ENCODE measurements at regions not wholly inside any gene's neighbourhood (a gene's known extent, or its start where the extent isn't known, plus 50 kb on each side); places are given as distances from the start of the nearest gene placed in this dataset.

DNA sequence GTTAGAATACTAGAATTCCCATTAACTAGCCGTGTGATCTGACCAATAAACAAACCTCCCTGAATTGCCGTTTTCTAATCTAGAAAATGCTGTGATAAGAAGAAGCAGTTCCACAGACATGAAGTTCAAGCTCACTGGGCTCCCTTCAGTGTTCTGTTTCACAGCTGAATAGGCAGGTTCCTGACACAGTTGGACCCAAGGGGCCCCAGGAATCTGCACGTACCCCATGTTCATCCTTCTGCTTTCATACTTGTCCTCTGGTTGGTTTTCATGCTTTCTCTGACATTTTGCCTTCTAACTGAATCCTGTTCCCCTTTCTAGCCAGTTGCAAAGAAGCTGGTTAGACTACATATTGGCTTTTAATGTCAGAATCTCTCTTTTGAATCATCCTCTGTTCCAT, 374.1 kb upstream of the MAD2L1 start:
- Histone ChIP-seq H3K14ac (replicated peaks; ENCODE audit: low read depth, low read length) (no peak overlapping the region), H3K56ac (ENCODE audit: extremely low read depth, insufficient read depth, low read length) (no peak overlapping the region), H3K9ac (ENCODE audit: low read depth, low read length) (no peak overlapping the region), H3K79me1 (ENCODE audit: low read depth in 1 of 2, low read length in 2 of 2) (no peaks in the 10 kb centered on the region), H2AK9ac (replicated peaks; ENCODE audit: low read depth, low read length, poor library complexity) (no peak overlapping the region), H3K4me2 (ENCODE audit: low read depth, low read length) (no peak overlapping the region), H3K36me3 (ENCODE audit: control insufficient read depth, insufficient read depth, low read length) (no peaks in the 10 kb centered on the region), H4K91ac (ENCODE audit: insufficient read depth, low read depth, low read length) (no peak overlapping the region), H2BK15ac (ENCODE audit: low read depth, low read length) (no peak overlapping the region), H2AFZ (replicated peaks; ENCODE audit: low read length, poor library complexity) (no peak overlapping the region), H3K23ac (ENCODE audit: low read depth, low read length) (no peak overlapping the region), H4K8ac (ENCODE audit: low read depth in 2 of 2, low read length in 2 of 2) (no peak overlapping the region), H3K27ac (ENCODE audit: insufficient read depth, low read length) (no peak overlapping the region), H3K9me1 (ENCODE audit: insufficient read depth, low read length) (no peaks in the 10 kb centered on the region), H3K27me3 (ENCODE audit: control insufficient read depth, insufficient read depth, low read length) (no peaks in the 10 kb centered on the region), H4K20me1 (ENCODE audit: insufficient read depth, low read length) (no peaks in the 10 kb centered on the region), H2AK5ac (ENCODE audit: low read depth, low read length) (no peak overlapping the region), H4K5ac (ENCODE audit: low read depth, low read length) (no peak overlapping the region), H3K18ac (ENCODE audit: low read depth, low read length) (no peak overlapping the region), H2BK20ac (ENCODE audit: low read depth, low read length) (no peak overlapping the region), H3K9me3 (ENCODE audit: control insufficient read depth, insufficient read depth, low read length) (no peaks in the 10 kb centered on the region), H3K4me1 (ENCODE audit: control insufficient read depth, insufficient read depth, low read length) (no peaks in the 10 kb centered on the region), H3K4ac (ENCODE audit: low read depth, low read length) (no peak overlapping the region), H2BK5ac (ENCODE audit: low read depth, low read length, poor library complexity, severe bottlenecking) (no peak overlapping the region), H3K4me3 (ENCODE audit: insufficient read depth, low read depth, low read length) (no peak overlapping the region), H2BK120ac (ENCODE audit: low read depth, low read length) (no peak overlapping the region)
- intact Hi-C loops (cut with micrococcal nuclease) = no loop called here
- ChIA-PET POLR2A (ENCODE audit: unreplicated experiment) (no interaction called here), CTCF (no interaction called here)
- no CpG with 5 or more reads among the region's 3 CpGs for WGBS, 2 experiments (ENCODE audit: extremely low coverage in 2 of 2, insufficient read length in 1 of 2)
- in situ Hi-C loops (cut with MboI; ENCODE audit: low sequenced_read_pairs) = no loop called here
- no peak for DNase-seq
- no peak for ATAC-seq (ENCODE audit: low read depth)
- no peak for TF ChIP-seq FOS (IDR thresholded peaks at IDR 0.05; ENCODE audit: low read depth, low read length)
- TF ChIP-seq MXI1 (IDR thresholded peaks at IDR 0.05; ENCODE audit: borderline replicate concordance, low read depth, low read length) = no peak
- TF ChIP-seq ELK1 (IDR thresholded peaks at IDR 0.05; ENCODE audit: borderline replicate concordance, low read depth, low read length) = no peak
- TF ChIP-seq MAZ (IDR thresholded peaks at IDR 0.05; ENCODE audit: borderline replicate concordance, low read depth, low read length) = no peak
- dilution Hi-C loops (cut with HindIII; ENCODE audit: low sequenced_read_pairs, unreplicated experiment) = no loop called here
- BruUV-seq (replicated peaks) = no TSS peak

All from IMR-90 (cell line).